Keratinocyte (primary cell): ENCODE measurements at regions not wholly inside any gene's neighbourhood (a gene's known extent, or its start where the extent isn't known, plus 50 kb on each side); places are given as distances from the start of the nearest gene placed in this dataset.

ENCODE experiments used
- CTCF ChIP-seq, 3 experiments: IDR thresholded peaks in 1 of 3; conservative IDR thresholded peaks in 1 of 3; optimal IDR thresholded peaks in 1 of 3; 2 replicates in 2 of 3; 3 replicates in 1 of 3; pipeline versions ENCODE3 to v1.5.1; 2011; ENCODE audit warnings: low read length in 3 of 3, mild to moderate bottlenecking in 3 of 3, moderate library complexity in 2 of 3, control low read depth in 1 of 3, inconsistent platforms in 1 of 3; ENCODE audit not compliant: insufficient read depth in 2 of 3; ENCODE audit errors: extremely low read depth in 1 of 3
- EZH2 ChIP-seq: IDR thresholded peaks from one replicate; pipeline ENCODE4 v1.6.1; 2012; ENCODE audit warnings: inconsistent platforms, mild to moderate bottlenecking, low read length, moderate library complexity

- TF ChIP-seq CTCF (optimal IDR thresholded peaks at IDR 0.05 in 1 of 3, IDR thresholded peaks at IDR 0.05 in 1 of 3, conservative IDR thresholded peaks at IDR 0.05 in 1 of 3; ENCODE audit: extremely low read depth in 1 of 3, insufficient read depth in 2 of 3, low read length in 3 of 3): no peak
- no peak for TF ChIP-seq EZH2
Observed at GRCh38 chr3:137852391-137852830, 88.3 kb downstream of the SOX14 start.
